OCI-LY1 (cell line): ENCODE measurements at regions not wholly inside any gene's neighbourhood (a gene's known extent, or its start where the extent isn't known, plus 50 kb on each side); places are given as distances from the start of the nearest gene placed in this dataset.
"Not testable (repeated sequence)": the region's sequence is repeated elsewhere in the genome, so short reads cannot be mapped to it uniquely, and the experiment has no call there.

Source experiments
- EZH2 ChIP-seq: fragments of 200-600 bp; sonication (generic), shearing (Covaris generic); IDR thresholded peaks from 2 replicates; pipeline ENCODE4 v1.8.0; 2017; ENCODE audit warnings: borderline replicate concordance, mixed run types, mild to moderate bottlenecking, antibody characterized with exemption, low read length, moderate library complexity, mixed read lengths
- TF ChIP-seq, protein P1 (sequence below): fragments of 200-600 bp; sonication (generic), shearing (Covaris generic); IDR thresholded peaks from 2 replicates; pipeline ENCODE4 v1.5.1; 2017; ENCODE audit warnings: mild to moderate bottlenecking, antibody characterized with exemption, low read length, moderate library complexity, mixed read lengths

DNA sequence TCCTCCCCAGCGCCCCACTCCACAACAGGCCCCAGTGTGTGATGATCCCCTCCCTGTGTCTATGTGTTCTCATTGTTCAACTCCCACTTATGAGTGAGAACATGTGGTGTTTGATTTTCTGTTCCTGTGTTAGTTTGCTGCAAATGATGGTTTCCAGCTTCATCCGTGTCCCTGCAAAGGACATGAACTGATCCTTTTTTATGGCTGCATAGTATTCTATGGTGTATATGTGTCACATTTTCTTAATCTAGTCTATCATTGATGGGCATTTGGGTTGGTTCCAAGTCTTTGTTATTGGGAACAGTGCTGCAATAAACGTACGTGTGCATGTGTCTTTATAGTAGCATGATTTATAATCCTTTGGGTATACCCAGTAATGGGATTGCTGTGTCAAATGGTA is 78.8 kb upstream of the KLF14 start:
- TF ChIP-seq, protein P1, sequence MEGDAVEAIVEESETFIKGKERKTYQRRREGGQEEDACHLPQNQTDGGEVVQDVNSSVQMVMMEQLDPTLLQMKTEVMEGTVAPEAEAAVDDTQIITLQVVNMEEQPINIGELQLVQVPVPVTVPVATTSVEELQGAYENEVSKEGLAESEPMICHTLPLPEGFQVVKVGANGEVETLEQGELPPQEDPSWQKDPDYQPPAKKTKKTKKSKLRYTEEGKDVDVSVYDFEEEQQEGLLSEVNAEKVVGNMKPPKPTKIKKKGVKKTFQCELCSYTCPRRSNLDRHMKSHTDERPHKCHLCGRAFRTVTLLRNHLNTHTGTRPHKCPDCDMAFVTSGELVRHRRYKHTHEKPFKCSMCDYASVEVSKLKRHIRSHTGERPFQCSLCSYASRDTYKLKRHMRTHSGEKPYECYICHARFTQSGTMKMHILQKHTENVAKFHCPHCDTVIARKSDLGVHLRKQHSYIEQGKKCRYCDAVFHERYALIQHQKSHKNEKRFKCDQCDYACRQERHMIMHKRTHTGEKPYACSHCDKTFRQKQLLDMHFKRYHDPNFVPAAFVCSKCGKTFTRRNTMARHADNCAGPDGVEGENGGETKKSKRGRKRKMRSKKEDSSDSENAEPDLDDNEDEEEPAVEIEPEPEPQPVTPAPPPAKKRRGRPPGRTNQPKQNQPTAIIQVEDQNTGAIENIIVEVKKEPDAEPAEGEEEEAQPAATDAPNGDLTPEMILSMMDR = not testable (repeated sequence)
- TF ChIP-seq EZH2 = not testable (repeated sequence)
